Breast epithelium (tissue), 3 donors: ENCODE measurements at regions not wholly inside any gene's neighbourhood (a gene's known extent, or its start where the extent isn't known, plus 50 kb on each side); places are given as distances from the start of the nearest gene placed in this dataset.

Experiments used
- CTCF ChIP-seq, 3 donors: fragments of 450-650 bp; IDR thresholded peaks; one replicate each; pipeline ENCODE4 v1.5.1; 2016 to 2017; ENCODE audit warnings: antibody characterized with exemption in 3 of 3, mild to moderate bottlenecking in 3 of 3, moderate library complexity in 3 of 3
- POLR2AphosphoS5 ChIP-seq, 3 donors: sonication (generic); formaldehyde crosslinking; IDR thresholded peaks; one replicate each; pipeline ENCODE4 v1.6.1; 2017; ENCODE audit warnings: antibody characterized with exemption in 3 of 3

- TF ChIP-seq CTCF (IDR thresholded peaks at IDR 0.05) (no peak), POLR2AphosphoS5 (IDR thresholded peaks at IDR 0.05) (no peak)
Measured at GRCh38 chr7:26950889-26951288, 86.5 kb upstream of the SKAP2 start.
